NCI-H1417 treated with DMSO at 0.1 percent for 48 hours (cell line): ENCODE measurements at regions not wholly inside any gene's neighbourhood (a gene's known extent, or its start where the extent isn't known, plus 50 kb on each side); places are given as distances from the start of the nearest gene placed in this dataset.

ENCODE experiments used
- DNase-seq: peaks from one replicate; lab custom pipeline; 2025; lab: John Stamatoyannopoulos, UW

DNA sequence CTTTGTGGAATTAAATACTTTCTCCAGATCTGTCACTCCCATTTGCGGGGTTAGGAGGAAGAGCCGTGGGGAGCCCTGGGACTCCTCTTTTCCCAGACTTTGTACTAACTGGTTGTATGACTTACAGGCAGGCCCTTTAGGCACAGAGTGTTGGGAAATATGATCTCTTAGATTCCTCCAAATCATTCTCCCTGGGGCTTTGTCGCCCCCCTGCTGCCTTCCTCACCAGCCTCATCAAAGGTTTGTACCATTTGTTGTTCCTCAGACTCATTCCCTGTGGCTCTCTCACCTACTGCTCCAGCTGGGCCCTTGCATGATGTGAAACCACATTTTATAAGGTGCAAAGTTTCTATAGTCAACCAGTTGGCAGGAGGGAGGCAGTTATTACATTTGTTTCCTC, 56.4 kb downstream of the CRYGS start:
- no peak for DNase-seq

DNA sequence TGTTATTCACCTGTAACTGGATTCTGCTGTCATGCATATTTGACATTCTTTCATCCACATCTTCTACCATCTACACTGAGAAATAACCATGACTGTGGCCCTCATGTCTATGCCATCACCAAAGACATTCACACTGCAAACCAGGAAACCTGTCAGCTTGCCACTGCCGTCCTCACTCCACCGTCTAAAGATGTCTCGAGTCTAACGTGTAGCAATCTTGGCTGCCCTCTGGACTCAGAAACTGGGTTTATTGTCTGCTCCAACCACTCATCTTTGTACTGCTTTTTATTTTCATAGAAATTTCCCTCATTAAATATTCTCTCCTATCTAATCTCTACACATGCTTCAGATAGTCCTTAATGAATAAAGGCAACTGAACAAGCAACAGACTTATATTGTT, 57.1 kb downstream of the CRYGS start:
- no peak for DNase-seq

GRCh38 chr3:186483611-186484340, 60.4 kb downstream of the CRYGS start:
- DNase-seq, result no peak

DNA sequence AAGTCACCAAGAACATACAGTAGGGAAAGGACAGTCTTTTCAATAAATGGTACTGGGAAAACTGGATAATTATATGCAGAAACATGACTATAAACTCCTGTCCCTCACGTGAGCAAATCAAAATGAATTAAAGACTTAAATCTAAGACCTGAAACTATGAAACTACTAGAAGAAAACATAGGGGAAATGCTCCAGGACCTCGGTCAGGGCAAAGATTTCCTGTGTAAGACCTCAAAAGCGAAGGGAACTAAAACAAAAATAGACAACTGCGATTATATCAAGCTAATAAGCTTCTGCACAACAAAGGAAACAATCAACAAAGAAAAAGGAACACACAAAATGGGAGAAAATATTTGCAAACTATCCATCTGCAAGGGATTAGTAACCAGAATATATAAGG, 62.7 kb downstream of the CRYGS start:
- no peak for DNase-seq

DNA sequence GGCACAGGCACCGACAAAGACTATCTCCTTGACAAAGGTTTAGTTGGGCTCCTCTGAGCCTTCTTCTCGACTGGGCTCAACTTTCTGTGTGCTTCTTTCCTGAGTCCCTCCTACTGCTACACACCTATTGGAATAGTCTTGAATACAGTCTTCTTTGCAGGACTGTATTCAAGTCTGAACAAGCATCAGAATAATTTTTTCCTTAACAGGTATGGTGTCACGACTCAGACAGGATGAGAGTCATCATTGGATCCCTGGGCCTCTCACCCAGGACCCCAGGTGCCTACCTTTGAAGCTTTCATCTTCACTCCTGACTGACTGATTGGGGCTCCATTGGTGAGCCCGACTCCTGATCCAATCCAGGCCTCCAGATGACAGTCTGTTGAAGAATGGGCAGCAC, 66.3 kb downstream of the CRYGS start:
- no peak for DNase-seq

DNA sequence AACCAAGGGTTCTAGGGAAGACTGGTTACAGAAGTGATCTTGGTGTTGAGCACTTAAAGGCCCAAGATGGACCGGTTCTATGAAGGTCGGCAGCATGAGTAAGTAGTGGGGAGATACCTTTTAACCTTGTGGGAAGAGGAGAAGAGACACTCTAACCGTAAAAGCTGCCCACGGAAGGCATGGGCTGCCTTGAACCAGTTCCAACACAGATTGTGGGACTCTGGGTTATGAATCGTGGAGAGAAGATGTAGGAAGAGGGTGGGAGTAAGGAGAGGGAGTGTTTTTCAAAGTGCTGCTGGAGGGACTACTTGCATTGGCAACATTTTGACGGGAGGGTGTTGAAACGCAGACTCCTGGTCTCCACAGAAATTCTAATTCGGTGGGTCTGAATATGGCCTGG, 67.1 kb downstream of the CRYGS start:
- DNase-seq, result no peak

DNA sequence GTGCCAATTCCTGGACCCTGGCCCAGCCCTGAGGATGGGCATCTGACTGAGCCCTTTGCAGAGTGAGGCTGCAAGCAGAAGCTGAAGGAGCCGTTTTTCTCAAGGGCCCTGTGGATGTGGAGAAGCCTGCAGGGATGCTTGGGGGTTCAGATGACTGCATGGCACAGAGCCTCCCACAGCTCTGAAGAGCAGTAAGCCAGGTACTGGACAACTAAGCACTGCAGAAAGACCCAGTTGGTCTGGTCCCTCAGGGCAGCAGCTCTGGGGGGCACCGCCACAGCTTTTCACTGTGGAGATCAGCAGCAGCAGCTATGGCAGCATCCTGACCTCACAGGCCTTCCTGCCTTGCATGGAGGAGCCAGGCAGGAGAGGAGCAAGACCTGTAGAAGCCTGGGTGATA, 67.6 kb downstream of the CRYGS start:
- DNase-seq, result no peak

- no peak for DNase-seq
Measured at GRCh38 chr3:186476044-186476468, 68.1 kb downstream of the CRYGS start.

DNA sequence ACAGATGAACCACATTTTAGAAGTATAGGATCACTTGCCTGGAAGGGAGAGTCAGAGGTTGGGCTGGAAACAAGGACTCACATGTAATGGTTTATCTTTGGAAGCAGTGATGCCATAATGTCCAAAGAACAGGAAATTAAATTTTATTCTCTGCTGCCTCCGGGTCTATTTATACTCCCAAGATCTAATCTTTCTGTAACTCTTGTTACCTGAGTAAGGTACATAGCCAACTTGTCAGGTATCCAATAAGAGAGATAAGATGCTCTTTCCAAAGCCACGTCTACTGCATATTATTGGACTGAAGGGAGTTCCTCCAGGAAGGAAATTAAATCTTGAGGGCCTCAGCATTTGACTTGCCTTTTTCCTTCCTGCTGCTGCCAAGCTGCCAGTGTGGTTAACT, 71.0 kb downstream of the CRYGS start:
- DNase-seq, result no peak

DNA sequence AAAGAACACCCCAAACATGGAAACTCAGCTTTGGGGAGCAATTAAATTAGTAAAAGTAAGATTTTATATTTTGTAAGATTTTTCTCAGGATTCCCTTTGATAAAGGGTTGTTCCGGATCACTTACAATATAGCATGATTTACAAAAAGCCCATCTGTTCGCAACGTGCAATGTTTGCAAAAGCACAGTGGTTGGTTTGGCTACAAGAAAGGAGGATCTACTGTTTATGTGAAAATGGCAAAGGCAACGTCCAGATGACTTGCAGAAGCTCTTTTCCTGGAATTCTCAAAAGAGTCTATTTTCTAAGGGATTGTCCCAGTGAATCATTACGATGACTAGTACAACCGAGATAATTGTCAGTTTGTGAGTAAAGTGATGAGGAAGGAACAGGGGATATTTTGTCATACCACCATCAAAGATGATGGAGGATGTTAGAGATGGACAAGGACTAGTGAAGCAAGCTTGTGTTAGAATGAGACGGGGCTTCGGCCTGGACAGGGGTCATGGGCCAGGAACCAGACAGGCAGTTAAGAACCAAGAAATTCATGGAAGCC, 71.6 kb downstream of the CRYGS start:
- no peak for DNase-seq

GRCh38 chr3:186471771-186472170, 72.4 kb downstream of the CRYGS start:
- DNase-seq, result no peak

DNA sequence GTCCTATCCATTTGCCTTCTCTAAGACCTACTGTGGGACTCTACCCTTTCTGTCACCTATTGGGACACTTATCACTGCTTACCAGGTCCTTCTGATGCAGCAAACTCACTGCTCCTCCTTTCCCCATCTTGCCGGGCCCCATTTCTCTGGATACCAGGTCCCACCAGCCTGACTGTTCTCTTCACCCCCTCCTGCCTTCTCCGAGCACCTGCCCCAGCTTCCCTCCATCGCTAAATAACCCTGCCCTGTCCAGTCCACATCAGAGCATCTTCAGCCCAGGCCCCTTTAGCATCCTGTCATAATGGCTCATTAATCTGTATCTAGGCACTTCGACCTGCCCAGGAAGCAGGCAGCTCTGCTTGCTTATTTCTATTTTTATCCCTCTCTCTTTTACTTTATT, 74.7 kb downstream of the CRYGS start:
- no peak for DNase-seq

DNA sequence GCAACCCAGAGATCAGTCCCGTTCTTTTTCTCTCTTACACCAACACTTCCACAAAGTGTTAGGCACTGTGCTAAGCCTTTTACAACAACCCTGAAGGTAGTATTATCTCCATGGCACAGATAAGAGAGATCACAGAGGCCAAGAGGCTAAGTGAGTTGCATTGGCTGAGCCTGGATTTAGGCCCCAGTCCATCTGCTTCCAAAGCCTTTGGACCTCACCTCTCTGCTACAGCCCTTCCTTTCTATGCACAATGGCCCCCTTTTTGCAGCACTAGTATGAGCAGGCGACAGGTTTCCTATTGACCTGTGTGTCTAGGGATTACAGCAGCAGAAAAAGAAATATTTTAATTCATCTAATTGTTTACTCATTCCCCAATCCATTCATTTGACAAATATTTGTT, 76.2 kb downstream of the CRYGS start:
- no peak for DNase-seq

DNA sequence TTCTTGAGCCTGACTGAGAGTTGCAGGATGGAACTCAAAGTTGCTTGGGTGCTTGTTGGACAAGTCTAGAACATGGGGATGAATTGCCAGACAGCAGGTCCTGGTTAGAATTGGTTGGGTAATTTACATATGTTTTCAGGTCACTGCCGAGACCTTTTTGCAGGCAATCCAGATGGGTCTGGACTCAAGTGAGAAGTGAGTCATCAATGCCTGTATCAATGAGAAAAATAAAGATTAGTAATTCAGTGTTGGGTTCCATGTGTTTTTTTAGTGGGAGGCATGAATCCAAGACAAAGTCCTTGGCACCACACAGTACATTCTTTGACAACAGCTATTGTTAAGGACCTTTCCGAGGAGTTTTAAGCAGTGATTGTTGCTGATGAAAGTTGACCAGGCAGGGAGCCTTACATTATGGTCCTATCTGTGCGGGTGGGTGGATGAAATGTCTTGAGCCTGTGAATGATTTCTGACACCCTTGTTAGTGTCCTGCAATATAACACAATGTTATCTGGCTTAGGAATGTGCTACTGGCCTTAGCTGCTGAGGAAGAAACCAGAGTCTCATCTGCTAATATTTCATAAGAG, 77.7 kb downstream of the CRYGS start:
- no peak for DNase-seq

GRCh38 chr3:186465508-186465907, 78.7 kb downstream of the CRYGS start:
- no peak for DNase-seq

GRCh38 chr3:186464424-186465093, 79.6 kb downstream of the CRYGS start:
- no peak for DNase-seq

- DNase-seq, result no peak
Measured at GRCh38 chr3:186461141-186461540, 83.0 kb downstream of the CRYGS start.

GRCh38 chr3:186459108-186459467, 85.1 kb downstream of the CRYGS start:
- no peak for DNase-seq

DNA sequence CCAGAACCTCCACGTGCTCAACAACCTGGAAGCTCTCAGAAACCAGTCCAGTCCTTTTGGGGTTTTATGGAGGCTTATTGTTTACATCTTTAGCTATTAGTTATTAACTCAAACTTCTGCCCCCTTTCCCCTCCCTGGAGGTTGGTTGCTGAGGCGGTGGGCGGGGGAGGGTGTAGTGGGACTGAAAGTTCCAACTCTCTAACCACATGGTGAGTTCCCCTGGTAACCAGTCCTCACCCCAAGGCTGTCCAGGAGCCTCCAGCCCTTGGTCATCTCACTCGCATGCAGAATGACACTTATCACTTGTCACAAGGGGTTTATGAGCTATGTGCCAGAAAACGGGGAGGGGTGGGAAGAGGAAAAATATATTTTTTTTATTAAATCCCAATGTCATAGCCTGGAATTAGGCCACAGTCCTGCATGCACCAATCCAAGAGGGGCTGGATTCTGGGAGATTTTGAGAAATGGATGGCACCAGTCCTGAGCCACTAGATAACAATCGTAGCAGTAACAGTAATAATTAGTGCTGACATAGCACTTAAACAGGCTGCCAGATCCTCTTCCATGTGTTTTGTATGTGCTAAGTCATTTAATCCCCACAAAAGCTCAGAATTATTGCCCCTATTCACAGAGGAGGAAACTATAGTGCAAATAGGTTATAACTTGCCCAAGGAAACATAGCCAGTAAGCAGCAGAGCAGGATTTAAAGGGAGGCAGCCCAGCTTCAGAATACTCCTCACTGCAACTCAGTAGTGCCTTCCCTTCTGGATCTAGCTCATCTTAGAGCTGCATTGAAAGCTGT, 85.7 kb downstream of the CRYGS start:
- DNase-seq, result no peak

DNA sequence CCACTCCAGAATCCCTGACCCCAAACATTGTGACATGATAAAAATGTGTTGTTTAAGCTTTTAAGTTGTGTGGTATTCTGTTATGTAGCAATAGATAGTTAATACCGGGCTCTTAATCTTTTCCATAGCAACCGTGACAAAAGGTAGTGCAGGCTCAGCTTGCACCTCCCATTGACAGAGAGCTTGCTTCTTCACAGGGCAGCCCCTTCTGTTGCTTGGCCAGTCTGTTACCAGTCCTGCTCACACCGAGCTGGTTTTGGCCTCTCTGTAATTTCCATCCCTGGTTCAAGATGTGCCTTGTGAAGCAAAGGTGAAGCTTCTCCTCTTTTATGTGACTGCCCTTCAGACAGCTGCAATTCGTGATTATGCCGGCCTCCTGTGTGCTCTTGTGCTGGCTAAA, 86.9 kb downstream of the CRYGS start:
- DNase-seq, result no peak

DNA sequence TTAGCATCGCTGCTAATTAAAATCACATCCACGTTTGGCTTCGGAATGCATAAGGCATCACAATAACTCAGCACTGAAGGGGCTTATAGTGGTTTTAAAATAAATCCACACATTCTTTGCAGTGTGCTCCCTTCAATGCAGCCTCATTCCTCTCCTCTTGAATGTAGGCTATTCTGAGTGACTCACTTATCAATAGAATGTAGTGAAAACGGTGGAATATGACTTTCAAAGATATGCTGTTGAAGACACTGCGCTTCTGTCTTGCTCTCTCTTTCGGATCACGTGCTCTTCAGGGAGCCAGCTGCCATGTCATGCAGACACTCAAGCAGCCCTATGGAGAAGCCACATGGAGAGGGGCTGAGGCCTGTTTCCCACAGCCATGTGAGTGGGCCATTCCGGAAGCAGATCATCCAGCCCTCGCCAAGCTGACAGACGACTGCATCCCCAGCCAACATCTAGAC, 87.4 kb downstream of the CRYGS start:
- DNase-seq, result no peak
